ENCODE measurements at regions not wholly inside any gene's neighbourhood (a gene's known extent, or its start where the extent isn't known, plus 50 kb on each side); places are given as distances from the start of the nearest gene placed in this dataset.

DNA sequence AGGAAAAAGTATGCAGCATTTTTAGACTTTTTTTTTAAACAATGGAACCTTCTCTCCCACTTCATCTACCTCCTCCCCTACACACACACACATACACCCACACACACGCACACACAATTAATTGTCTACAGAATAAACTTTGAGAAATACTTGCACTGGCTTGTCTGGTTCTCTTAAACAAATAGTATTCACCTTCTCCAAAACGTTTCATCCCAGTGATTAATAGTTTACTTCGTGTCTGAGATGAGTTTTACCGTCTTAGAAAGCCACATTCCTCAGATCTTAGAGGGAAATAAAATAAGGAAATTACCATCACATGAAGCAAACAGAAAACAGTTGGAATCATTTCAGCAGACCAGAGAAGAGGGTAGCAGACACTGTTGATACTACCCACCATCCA lies 570.6 kb upstream of the CLINT1 start:
- H3K27me3 Mint-ChIP-seq = no peaks in the 10 kb centered on the region
- peaks cover 48% of the 10 kb centered on the region for H3K4me1 Mint-ChIP-seq (ENCODE audit: low read depth)
- peaks cover 18% of the 10 kb centered on the region for H3K9me3 Mint-ChIP-seq
- H3K36me3 Mint-ChIP-seq (ENCODE audit: low read depth) = no peaks in the 10 kb centered on the region
- no peak overlapping the region for H3K4me3 Mint-ChIP-seq
- H3K27ac Mint-ChIP-seq = no peak overlapping the region

DNA sequence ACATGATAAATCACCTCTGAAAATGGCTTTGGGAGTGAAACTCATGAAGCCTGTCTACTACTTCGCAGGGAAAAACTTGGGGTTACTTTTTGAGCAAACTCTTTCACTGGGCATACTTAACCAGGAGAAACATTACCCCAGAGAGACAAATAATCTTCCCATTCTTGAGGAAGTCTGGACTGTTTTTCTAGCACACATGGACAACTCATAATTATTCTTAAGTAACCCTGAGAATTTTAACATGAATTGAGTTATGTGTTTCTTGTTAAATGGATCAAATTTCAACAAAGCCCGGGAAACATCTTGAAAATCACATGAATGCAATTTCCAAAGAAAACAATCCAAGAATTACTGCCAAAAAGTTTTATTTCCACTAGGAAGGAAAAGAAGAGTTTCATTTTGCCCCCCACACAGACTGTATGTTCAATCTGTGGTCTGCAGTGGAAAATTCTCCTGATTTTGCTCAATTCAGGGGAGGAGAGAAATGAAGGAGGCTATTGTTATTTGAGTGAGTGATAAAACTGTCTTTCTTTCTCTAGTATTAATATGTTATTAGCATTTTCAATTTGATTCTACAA lies 564.8 kb upstream of the CLINT1 start:
- no peaks in the 10 kb centered on the region for H3K4me1 Mint-ChIP-seq (ENCODE audit: low read depth)
- peaks cover 4% of the 10 kb centered on the region for H3K9me3 Mint-ChIP-seq
- H3K36me3 Mint-ChIP-seq (ENCODE audit: low read depth) = no peaks in the 10 kb centered on the region
- no peak overlapping the region for H3K4me3 Mint-ChIP-seq
- H3K27me3 Mint-ChIP-seq = no peaks in the 10 kb centered on the region
- H3K27ac Mint-ChIP-seq = no peak overlapping the region

DNA sequence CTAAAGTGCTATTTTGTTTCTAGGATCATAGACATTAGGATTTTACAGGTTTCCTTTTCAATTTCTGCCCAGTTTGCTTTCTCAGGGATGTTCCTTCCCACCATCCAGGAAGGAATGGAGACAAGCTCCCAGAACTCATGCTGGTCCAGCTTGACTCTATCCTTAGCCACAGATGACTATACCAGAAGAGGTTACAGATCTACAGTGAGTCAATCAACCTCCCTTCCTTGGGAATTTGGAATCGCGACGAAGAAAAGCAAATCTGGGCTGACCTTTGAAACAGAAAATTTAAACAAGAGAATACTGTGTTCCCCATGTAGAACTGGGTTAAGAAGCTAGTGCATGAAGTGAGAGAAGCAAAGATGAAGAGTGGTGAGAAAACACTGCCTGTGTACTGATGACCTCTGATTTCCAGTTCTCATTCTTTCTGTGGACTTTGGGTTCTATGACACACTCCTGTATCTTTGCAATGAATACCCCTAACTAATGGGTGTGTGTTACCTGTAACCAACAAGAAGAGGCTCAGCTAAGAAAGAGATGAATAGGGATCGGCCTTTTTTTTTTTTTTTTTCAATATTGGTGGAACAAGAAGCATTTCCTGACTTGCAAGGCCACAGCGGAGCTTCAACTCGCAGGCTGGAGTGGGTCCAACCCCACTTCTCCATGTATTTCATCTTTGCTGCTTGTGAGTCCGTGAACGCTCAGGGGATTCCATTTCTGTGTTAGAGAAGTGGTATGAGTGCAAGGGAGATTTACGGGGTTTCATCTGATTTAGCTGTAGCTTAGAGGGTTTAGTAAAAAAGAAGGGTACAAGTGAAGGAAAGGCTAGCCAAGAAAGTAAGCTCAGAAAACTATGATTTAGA lies 563.9 kb upstream of the CLINT1 start:
- no peaks in the 10 kb centered on the region for H3K9me3 Mint-ChIP-seq
- H3K27me3 Mint-ChIP-seq = no peaks in the 10 kb centered on the region
- no peaks in the 10 kb centered on the region for H3K4me1 Mint-ChIP-seq (ENCODE audit: low read depth)
- no peaks in the 10 kb centered on the region for H3K36me3 Mint-ChIP-seq (ENCODE audit: low read depth)
- H3K27ac Mint-ChIP-seq = no peak overlapping the region
- no peak overlapping the region for H3K4me3 Mint-ChIP-seq

DNA sequence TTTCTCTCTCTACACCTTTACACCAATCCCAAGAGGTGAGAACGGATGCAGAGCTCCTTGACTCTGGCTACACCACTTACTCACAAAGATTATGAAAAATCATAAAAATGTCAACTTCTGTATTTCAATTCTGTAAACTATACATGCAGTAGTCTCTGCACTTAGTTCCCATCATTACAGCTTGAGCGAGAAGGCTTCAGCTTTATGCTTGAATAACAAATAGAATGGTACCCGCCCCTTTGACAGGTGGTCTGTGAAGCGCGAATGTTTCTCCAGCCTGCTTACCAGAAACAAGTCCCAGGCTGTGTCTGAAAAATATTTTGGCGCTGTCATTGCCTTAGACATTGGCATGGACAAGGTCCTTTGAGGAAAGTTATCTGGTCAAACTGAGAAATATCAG lies 562.4 kb upstream of the CLINT1 start:
- Mint-ChIP-seq H3K36me3 (ENCODE audit: low read depth) (no peaks in the 10 kb centered on the region), H3K4me3 (no peak overlapping the region), H3K27me3 (no peaks in the 10 kb centered on the region), H3K27ac (no peak overlapping the region), H3K9me3 (no peaks in the 10 kb centered on the region), H3K4me1 (ENCODE audit: low read depth) (no peaks in the 10 kb centered on the region)

DNA sequence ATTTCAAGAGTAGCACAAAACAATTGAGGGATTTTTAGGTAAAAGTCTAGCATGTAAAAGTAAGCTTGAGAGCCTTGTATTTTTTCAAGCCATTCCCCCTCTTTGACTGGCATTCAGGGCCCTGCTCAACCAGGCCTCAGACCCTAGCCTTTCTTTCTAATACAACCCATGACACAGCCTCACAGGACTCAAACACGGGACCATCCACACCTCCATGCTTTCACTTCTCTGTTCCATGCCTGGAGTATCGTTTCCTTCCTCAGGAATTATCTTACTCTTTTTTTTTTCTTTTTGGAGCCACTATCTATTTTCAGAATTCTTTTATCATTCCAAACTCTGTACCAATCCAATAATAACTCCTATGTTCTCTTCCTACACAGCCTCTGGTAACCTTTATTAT lies 560.2 kb upstream of the CLINT1 start:
- Mint-ChIP-seq H3K27me3 (no peaks in the 10 kb centered on the region), H3K36me3 (ENCODE audit: low read depth) (no peaks in the 10 kb centered on the region), H3K4me3 (no peak overlapping the region), H3K4me1 (ENCODE audit: low read depth) (no peaks in the 10 kb centered on the region), H3K9me3 (no peaks in the 10 kb centered on the region), H3K27ac (no peak overlapping the region)

DNA sequence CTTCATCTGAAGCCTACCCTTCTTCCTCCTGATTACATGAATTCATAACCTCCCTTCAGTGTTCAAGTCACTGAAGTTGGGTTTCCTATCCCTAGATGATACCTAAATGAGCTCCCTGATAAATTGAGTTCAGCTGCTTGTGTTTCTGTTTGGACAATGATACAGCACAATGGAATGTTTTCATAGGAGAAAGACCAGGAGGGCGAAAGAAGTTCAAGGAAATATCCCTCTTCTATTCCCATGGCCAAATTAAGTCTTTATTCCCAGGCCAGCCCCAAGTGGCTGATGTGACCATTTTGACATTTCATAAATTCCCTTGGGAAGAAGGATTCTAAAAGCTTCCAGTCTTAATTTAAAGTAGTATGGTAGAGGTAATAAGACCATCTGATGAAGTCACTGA lies 555.8 kb upstream of the CLINT1 start:
- Mint-ChIP-seq H3K27ac (no peak overlapping the region), H3K27me3 (no peaks in the 10 kb centered on the region), H3K9me3 (no peaks in the 10 kb centered on the region), H3K36me3 (ENCODE audit: low read depth) (no peaks in the 10 kb centered on the region), H3K4me3 (no peak overlapping the region), H3K4me1 (ENCODE audit: low read depth) (peaks cover 5% of the 10 kb centered on the region)

DNA sequence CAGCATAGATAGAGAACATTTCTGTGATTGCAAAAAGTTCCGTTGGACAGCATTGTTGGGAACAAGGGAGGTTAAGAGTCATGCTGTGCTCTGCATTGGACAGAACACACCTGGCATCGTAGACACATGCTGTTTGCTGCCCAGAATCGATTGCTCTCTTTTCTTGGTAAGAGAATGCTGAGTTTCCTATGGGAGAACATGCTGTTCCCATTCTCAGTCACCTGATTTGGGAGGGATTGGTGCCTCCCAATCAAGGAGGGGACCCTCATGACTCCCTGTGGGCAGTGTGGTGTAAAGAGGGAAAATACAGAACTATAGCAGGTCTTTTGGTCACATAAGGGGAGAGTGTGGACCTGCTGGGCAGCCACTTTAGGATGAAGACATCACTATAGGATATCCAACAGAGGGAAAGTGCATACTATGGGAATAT lies 555.4 kb upstream of the CLINT1 start:
- H3K4me1 Mint-ChIP-seq (ENCODE audit: low read depth) = peaks cover 5% of the 10 kb centered on the region
- H3K36me3 Mint-ChIP-seq (ENCODE audit: low read depth) = no peaks in the 10 kb centered on the region

DNA sequence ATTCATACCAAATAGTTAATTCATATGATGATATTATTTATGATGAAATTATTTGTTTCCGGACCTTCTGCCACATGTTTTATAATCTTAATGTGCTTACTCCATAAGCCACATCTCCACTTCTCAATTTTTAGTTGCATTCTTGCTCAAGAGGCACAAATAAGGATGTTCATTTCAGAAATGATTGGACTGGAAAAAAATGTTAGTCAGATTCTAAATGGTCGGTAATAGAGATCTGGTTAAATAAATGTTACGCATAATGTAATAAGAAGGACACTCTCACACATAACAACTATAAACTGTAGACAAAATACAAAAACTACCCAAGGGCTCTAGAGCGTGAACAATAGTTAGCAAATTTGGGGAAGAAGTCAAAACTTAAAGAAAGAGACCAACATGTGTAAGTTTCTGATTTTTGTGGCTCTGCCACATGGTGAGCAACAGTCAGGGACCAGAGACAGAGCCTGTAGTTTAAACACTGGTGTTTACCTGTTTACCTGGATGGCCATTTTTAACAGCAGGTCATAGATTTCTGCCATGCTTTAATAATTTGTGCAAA lies 554.3 kb upstream of the CLINT1 start:
- no peaks in the 10 kb centered on the region for H3K9me3 Mint-ChIP-seq
- no peaks in the 10 kb centered on the region for H3K36me3 Mint-ChIP-seq (ENCODE audit: low read depth)
- H3K4me3 Mint-ChIP-seq = no peak overlapping the region
- no peak overlapping the region for H3K27ac Mint-ChIP-seq
- peaks cover 5% of the 10 kb centered on the region for H3K4me1 Mint-ChIP-seq (ENCODE audit: low read depth)
- H3K27me3 Mint-ChIP-seq = no peaks in the 10 kb centered on the region

More for the DNA sequence above, 555.4 kb upstream of the CLINT1 start:
- Mint-ChIP-seq H3K27ac (no peak overlapping the region), H3K9me3 (no peaks in the 10 kb centered on the region), H3K4me3 (no peak overlapping the region), H3K27me3 (no peaks in the 10 kb centered on the region)

DNA sequence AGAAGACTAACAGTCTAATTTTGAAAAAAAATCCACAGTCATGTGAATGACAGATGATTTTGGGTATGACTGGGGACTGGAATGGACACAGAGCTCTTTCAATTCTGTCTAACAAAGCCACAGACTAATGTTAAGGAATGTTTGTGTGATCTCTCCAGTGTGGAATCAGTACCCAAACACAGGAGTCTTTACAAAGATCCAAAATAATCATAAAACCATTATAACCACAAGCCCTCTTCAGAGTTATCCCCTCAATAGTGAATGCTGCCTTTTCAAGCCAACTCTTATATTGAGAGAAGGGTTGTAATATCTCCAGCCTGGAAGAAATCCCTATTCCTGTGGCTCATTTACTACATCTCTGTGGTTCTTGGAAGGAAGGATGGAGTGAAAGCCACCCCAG lies 552.0 kb upstream of the CLINT1 start:
- H3K27me3 Mint-ChIP-seq = no peaks in the 10 kb centered on the region
- no peak overlapping the region for H3K4me3 Mint-ChIP-seq
- H3K36me3 Mint-ChIP-seq (ENCODE audit: low read depth) = no peaks in the 10 kb centered on the region
- no peaks in the 10 kb centered on the region for H3K9me3 Mint-ChIP-seq
- H3K4me1 Mint-ChIP-seq (ENCODE audit: low read depth) = peaks cover 9% of the 10 kb centered on the region
- H3K27ac Mint-ChIP-seq = no peak overlapping the region

DNA sequence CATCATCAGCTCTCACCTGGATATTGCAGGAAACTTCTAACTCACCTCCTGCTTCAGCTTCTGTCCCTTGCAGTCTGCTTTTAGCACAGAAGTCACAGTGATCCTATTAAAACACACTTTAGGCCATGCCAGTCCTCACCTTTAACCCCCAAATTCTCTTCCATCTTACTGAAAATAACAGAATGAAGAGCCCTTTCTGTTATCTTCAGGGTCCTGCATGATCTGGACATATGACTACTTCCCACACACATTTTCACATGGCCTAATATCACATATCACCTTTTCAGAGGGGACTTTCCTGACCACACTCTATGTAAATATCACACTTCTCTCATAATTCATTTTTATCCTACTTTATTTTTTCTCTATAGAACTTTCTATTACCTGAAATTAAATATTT lies 550.6 kb upstream of the CLINT1 start:
- Mint-ChIP-seq H3K36me3 (ENCODE audit: low read depth) (no peaks in the 10 kb centered on the region), H3K9me3 (peaks cover 8% of the 10 kb centered on the region), H3K4me1 (ENCODE audit: low read depth) (peaks cover 9% of the 10 kb centered on the region), H3K27ac (no peak overlapping the region), H3K27me3 (no peaks in the 10 kb centered on the region), H3K4me3 (no peak overlapping the region)

DNA sequence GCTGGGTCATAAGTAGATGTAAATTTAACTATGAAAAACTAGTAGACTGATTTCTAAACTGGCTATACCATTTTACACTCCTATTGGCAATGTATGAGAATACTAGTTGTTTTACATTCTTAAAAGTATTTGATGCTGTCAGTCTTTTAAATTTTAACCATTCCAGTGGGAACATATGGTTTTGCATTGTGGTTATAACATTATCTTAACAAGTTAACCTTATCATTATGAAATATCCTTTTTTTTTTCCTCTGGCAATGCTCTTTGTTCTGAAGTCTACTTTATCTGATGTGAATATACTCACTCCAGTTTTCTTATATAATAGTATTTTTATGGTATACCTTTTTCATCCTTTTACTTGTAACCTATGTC lies 548.9 kb upstream of the CLINT1 start:
- no peak overlapping the region for H3K4me3 Mint-ChIP-seq
- H3K4me1 Mint-ChIP-seq (ENCODE audit: low read depth) = peaks cover 4% of the 10 kb centered on the region
- peaks cover 6% of the 10 kb centered on the region for H3K36me3 Mint-ChIP-seq (ENCODE audit: low read depth)
- H3K9me3 Mint-ChIP-seq = peaks cover 20% of the 10 kb centered on the region
- no peaks in the 10 kb centered on the region for H3K27me3 Mint-ChIP-seq
- H3K27ac Mint-ChIP-seq = no peak overlapping the region

DNA sequence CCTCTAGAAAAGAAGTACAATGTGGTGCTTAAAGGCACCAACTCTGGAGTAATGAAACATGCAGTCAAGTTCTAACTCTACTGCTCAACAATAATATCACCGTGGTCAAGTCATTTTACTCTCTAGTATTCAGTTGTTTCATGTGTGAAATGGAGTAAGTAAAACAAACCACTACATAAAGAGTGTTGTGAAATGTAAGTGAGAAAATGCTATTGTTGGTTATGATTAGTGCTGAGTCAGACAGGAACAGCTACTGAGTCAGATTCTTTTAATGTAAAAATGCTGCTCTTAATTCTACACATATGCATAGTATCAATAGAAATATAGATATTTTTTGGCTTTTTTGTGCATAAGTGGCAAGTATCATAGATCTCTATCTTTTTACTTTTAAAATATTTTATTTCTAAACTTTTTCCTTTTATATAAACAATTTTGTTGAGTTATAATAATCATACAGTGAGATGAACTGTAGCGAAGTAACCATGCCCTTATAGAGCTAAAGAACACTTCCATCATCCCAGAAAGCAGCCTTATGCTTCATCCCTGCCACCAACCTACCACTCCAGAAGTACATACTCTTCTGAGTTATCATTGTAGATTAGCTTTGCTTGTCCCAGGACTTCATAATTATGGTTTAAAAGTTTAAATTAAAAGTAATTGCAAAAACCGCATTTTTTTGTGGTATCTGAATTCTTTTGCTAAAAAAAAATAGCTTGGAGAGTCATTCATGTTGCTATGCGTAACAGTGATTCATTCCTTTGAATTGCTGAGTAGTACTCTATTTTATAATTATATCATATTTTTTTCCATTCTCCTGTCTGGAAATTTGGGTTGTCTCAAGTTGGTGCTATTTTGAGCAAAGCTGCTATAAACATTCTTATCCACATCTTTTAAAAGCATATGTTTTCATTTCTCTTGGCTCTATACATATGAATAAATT lies 548.2 kb upstream of the CLINT1 start:
- Mint-ChIP-seq H3K9me3 (peaks cover 21% of the 10 kb centered on the region), H3K4me3 (no peak overlapping the region), H3K36me3 (ENCODE audit: low read depth) (peaks cover 6% of the 10 kb centered on the region), H3K27me3 (no peaks in the 10 kb centered on the region), H3K4me1 (ENCODE audit: low read depth) (peaks cover 4% of the 10 kb centered on the region), H3K27ac (no peak overlapping the region)

DNA sequence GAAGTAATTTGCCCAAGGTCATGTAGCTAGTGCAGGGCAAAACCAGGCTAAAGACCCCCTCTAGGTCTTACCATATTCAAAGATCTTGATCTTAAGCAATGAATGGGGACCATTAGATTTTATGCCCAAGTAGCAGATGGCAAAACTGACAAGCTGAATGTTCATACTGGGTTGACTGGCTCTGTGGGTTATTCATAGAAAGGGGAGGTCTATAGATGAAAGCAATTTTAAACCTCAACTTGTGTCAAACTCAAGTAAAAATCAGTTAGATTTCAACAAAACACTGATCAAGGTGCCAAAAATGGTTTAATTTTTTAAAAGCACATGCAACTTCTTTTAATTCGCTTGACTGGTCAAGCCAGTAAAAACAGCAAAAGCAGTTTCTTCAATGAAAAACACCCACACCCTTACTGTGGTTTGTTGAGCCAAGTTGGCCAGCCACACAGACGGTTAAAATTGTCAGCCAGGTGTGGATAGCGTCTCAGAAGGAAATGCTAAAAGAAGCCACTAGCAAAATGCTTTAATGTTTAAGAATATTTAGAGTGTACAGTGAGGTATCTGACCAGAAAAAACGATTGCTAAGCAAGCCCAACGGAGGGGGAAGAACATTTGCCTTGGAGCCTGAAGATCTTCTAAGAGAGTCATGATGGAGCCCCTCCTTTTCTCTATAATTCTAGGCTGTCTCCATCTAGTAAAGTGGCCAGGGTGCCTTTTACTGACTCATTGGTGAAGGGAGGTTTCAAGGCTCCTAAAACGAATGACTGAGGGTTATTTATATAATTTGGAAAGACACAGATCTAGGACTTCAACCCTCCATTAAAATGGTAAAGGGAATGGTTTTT lies 539.6 kb upstream of the CLINT1 start:
- peaks cover 6% of the 10 kb centered on the region for H3K36me3 Mint-ChIP-seq (ENCODE audit: low read depth)
- peaks cover 7% of the 10 kb centered on the region for H3K9me3 Mint-ChIP-seq
- H3K4me3 Mint-ChIP-seq = no peak overlapping the region
- H3K4me1 Mint-ChIP-seq (ENCODE audit: low read depth) = peaks cover 13% of the 10 kb centered on the region
- no peaks in the 10 kb centered on the region for H3K27me3 Mint-ChIP-seq
- no peak overlapping the region for H3K27ac Mint-ChIP-seq

DNA sequence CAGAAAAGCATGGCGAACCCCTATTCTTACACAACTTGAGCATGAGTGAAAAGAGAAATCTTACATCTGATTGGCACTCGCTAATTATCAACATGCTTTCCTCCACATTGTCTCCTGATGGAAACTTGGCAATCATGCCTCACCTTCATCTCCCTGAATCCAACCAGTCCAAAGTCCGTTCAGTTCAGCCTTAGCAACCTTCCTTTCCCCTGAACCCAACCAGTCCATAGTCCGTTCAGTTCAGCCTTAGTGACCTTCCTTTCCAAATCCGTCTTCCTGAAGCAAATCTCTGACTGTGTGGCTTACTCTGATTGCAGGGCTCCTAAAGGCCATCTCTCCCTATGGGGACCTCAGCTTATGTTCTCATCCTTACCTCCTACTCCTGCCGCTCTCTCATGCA lies 538.3 kb upstream of the CLINT1 start:
- no peaks in the 10 kb centered on the region for H3K27me3 Mint-ChIP-seq
- H3K4me3 Mint-ChIP-seq = no peak overlapping the region
- no peaks in the 10 kb centered on the region for H3K9me3 Mint-ChIP-seq
- H3K36me3 Mint-ChIP-seq (ENCODE audit: low read depth) = no peaks in the 10 kb centered on the region
- H3K4me1 Mint-ChIP-seq (ENCODE audit: low read depth) = peaks cover 13% of the 10 kb centered on the region
- H3K27ac Mint-ChIP-seq = no peak overlapping the region

All from stimulated activated naive CD8-positive, alpha-beta T cell treated with anti-CD3 and anti-CD28 coated beads, Interleukin-15, Interleukin-2, amounts not matched to agents 100 ng/mL and 50 ng/mL, for 24 hours (primary cell).